C4-2B (cell line): ENCODE measurements at regions not wholly inside any gene's neighbourhood (a gene's known extent, or its start where the extent isn't known, plus 50 kb on each side); places are given as distances from the start of the nearest gene placed in this dataset.

Experiments
- ZFX ChIP-seq: fragments of 450-650 bp; IDR thresholded peaks from 2 replicates; pipeline ENCODE4 v1.6.1; 2017
- TF ChIP-seq, protein P1 (sequence below): fragments of 450-650 bp; conservative IDR thresholded peaks from 2 replicates; pipeline ENCODE4 v1.5.1; 2017; ENCODE audit warnings: mild to moderate bottlenecking

DNA sequence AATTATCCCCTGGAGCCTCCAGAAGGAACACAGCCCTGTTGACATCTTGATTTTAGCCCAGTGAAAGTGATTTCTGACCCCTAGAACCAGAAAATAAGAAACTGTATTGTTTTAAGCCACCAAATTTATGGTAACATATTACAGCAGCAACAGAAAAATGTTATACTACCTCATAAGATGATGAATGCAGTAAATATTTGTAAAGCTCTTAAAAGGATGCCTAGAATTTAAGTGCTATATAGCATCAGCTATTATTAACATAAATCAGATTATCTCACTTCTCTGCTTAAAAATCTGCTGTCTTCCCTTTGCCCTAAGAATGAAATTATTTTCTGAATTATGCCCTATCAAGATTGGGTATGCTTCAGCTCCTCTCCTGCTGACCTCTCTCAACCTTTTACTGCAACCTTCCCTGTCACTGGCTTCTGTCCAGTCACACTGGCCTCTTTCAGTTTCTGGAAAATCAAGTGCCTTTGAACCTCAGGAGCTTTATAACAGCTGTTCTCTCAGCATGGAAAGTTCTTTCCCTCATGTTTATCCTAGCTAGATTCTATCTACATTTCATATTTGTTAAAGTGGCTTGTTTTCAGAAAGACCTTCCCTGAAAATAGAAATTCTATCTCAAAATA lies 78.9 kb downstream of the GPR37 start:
- TF ChIP-seq, protein P1, sequence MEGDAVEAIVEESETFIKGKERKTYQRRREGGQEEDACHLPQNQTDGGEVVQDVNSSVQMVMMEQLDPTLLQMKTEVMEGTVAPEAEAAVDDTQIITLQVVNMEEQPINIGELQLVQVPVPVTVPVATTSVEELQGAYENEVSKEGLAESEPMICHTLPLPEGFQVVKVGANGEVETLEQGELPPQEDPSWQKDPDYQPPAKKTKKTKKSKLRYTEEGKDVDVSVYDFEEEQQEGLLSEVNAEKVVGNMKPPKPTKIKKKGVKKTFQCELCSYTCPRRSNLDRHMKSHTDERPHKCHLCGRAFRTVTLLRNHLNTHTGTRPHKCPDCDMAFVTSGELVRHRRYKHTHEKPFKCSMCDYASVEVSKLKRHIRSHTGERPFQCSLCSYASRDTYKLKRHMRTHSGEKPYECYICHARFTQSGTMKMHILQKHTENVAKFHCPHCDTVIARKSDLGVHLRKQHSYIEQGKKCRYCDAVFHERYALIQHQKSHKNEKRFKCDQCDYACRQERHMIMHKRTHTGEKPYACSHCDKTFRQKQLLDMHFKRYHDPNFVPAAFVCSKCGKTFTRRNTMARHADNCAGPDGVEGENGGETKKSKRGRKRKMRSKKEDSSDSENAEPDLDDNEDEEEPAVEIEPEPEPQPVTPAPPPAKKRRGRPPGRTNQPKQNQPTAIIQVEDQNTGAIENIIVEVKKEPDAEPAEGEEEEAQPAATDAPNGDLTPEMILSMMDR = no peak
- no peak for TF ChIP-seq ZFX
